ENCODE measurements at regions not wholly inside any gene's neighbourhood (a gene's known extent, or its start where the extent isn't known, plus 50 kb on each side); places are given as distances from the start of the nearest gene placed in this dataset.

GRCh38 chr5:163248871-163249270 is 188.5 kb upstream of the CCNG1 start:
- no peaks in the 10 kb centered on the region for H3K27me3 ChIP-seq
- 87% methylated on average over 4 of the region's 4 CpGs for WGBS
- H3K9me3 ChIP-seq = no peaks in the 10 kb centered on the region
- TF ChIP-seq CTCF (IDR thresholded peaks at IDR 0.05) (no peak), POLR2AphosphoS5 (IDR thresholded peaks at IDR 0.05) (no peak), EP300 (IDR thresholded peaks at IDR 0.05) (no peak), POLR2A (IDR thresholded peaks at IDR 0.05; ENCODE audit: low read depth) (no peak)
- H3K4me1 ChIP-seq = no peaks in the 10 kb centered on the region
- DNase-seq (ENCODE audit: extremely low spot score) = no peak
- H3K27ac ChIP-seq (replicated peaks in 1 of 4) = no peak overlapping the region
- intact Hi-C loops (cut with DNase I) = no loop called here
- no peaks in the 10 kb centered on the region for H3K36me3 ChIP-seq
- no peak overlapping the region for H3K4me3 ChIP-seq

GRCh38 chr5:163252950-163253349 is 184.4 kb upstream of the CCNG1 start:
- DNase-seq (ENCODE audit: extremely low spot score) = no peak
- Histone ChIP-seq H3K9me3 (no peaks in the 10 kb centered on the region), H3K27me3 (no peaks in the 10 kb centered on the region), H3K36me3 (no peaks in the 10 kb centered on the region), H3K4me3 (no peak overlapping the region), H3K4me1 (no peaks in the 10 kb centered on the region), H3K27ac (replicated peaks in 1 of 4) (no peak overlapping the region)
- intact Hi-C loops (cut with DNase I) = no loop called here
- no peak for TF ChIP-seq POLR2AphosphoS5 (IDR thresholded peaks at IDR 0.05)
- no peak for TF ChIP-seq CTCF (IDR thresholded peaks at IDR 0.05)
- TF ChIP-seq EP300 (IDR thresholded peaks at IDR 0.05) = no peak
- no peak for TF ChIP-seq POLR2A (IDR thresholded peaks at IDR 0.05; ENCODE audit: low read depth)
- 69% methylated on average over 5 of the region's 5 CpGs for WGBS

DNA sequence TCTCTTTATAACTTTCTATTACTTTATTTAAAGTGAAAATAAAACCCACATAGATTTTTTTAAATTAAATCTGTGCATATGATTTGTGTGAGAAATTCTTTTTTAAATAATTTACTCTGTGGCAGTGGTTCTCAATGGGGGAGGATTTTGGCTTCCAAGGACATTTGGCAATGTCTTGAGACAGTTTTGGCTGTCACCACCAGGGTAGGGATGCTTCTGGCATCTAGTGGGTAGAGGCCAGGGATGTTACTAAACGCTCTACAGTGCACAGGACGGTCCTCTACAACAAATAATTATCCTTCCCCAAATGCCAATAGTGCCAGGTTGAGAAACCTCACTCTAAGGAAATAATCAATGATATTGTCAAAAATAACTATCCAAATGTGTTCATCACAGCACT is 177.9 kb upstream of the CCNG1 start:
- Histone ChIP-seq H3K4me3 (no peak overlapping the region), H3K4me1 (no peaks in the 10 kb centered on the region), H3K36me3 (no peaks in the 10 kb centered on the region), H3K9me3 (peaks cover 0 to 5% (median 0%) of the 10 kb centered on the region in 4 donors), H3K27ac (replicated peaks in 1 of 4) (no peak overlapping the region), H3K27me3 (no peaks in the 10 kb centered on the region)
- no peak for DNase-seq (ENCODE audit: extremely low spot score)
- WGBS = 77% methylated on average over 2 of the region's 2 CpGs
- TF ChIP-seq POLR2AphosphoS5 (IDR thresholded peaks at IDR 0.05) (no peak), CTCF (IDR thresholded peaks at IDR 0.05) (no peak), EP300 (IDR thresholded peaks at IDR 0.05) (no peak), POLR2A (IDR thresholded peaks at IDR 0.05; ENCODE audit: low read depth) (no peak)
- intact Hi-C loops (cut with DNase I) = no loop called here

GRCh38 chr5:163260471-163260870 is 176.9 kb upstream of the CCNG1 start:
- Histone ChIP-seq H3K4me1 (no peaks in the 10 kb centered on the region), H3K9me3 (peaks cover 0 to 5% (median 0%) of the 10 kb centered on the region in 4 donors), H3K4me3 (no peak overlapping the region), H3K36me3 (no peaks in the 10 kb centered on the region), H3K27me3 (no peaks in the 10 kb centered on the region), H3K27ac (replicated peaks in 1 of 4) (no peak overlapping the region)
- TF ChIP-seq CTCF (IDR thresholded peaks at IDR 0.05) = no peak
- no peak for TF ChIP-seq EP300 (IDR thresholded peaks at IDR 0.05)
- no peak for TF ChIP-seq POLR2AphosphoS5 (IDR thresholded peaks at IDR 0.05)
- no peak for TF ChIP-seq POLR2A (IDR thresholded peaks at IDR 0.05; ENCODE audit: low read depth)
- DNase-seq (ENCODE audit: extremely low spot score) = no peak
- intact Hi-C loops (cut with DNase I) = no loop called here
- WGBS = 60% methylated on average over 2 of the region's 2 CpGs

GRCh38 chr5:163260961-163261360 is 176.4 kb upstream of the CCNG1 start:
- no peaks in the 10 kb centered on the region for H3K4me1 ChIP-seq
- peaks cover 0 to 5% (median 0%) of the 10 kb centered on the region in 4 donors for H3K9me3 ChIP-seq
- H3K27me3 ChIP-seq = no peaks in the 10 kb centered on the region
- H3K27ac ChIP-seq (replicated peaks in 1 of 4) = no peak overlapping the region
- TF ChIP-seq CTCF (IDR thresholded peaks at IDR 0.05) (no peak), POLR2AphosphoS5 (IDR thresholded peaks at IDR 0.05) (no peak), EP300 (IDR thresholded peaks at IDR 0.05) (no peak)
- intact Hi-C loops (cut with DNase I) = no loop called here
- H3K4me3 ChIP-seq = no peak overlapping the region
- H3K36me3 ChIP-seq = no peaks in the 10 kb centered on the region
- no peak for DNase-seq (ENCODE audit: extremely low spot score)
- 48% methylated on average over 1 of the region's 1 CpG for WGBS
